Heart left ventricle (tissue), 16 donors: ENCODE measurements at regions not wholly inside any gene's neighbourhood (a gene's known extent, or its start where the extent isn't known, plus 50 kb on each side); places are given as distances from the start of the nearest gene placed in this dataset.

Experiments used
- ATAC-seq, 4 donors: fragments of 200-7000 bp; cut with Tn5 transposase; one replicate each; pipeline ENCODE4 v1.9.1; 2020 to 2022; ENCODE audit warnings: moderate library complexity in 4 of 4, mild to moderate bottlenecking in 3 of 4, moderate number of reproducible peaks in 1 of 4
- DNase-seq, 5 donors: peaks; one replicate each; pipeline ENCODE4 v3.0.0-alpha.2; 2020
- H3K27ac ChIP-seq, 12 donors: fragments of 200-600 bp; sonication (generic) in 4 of 12; one replicate each; pipeline versions ENCODE4 v1.5.0 to v1.8.0; 2016 to 2022; ENCODE audit warnings: mild to moderate bottlenecking in 2 of 12
- H3K27me3 ChIP-seq, 9 donors: fragments of 200-600 bp; sonication (generic) in 2 of 9; one replicate each; pipeline versions ENCODE4 v1.5.1 to v1.8.0; 2016 to 2022; ENCODE audit warnings: mild to moderate bottlenecking in 3 of 9
- H3K36me3 ChIP-seq, 9 donors: fragments of 200-600 bp; sonication (generic) in 2 of 9; one replicate each; pipeline versions ENCODE4 v1.5.0 to v1.8.0; 2018 to 2022; ENCODE audit warnings: mild to moderate bottlenecking in 2 of 9
- H3K4me1 ChIP-seq, 12 donors: fragments of 200-600 bp; sonication (generic) in 4 of 12; one replicate each; pipeline versions ENCODE4 v1.5.0 to v1.8.0; 2016 to 2022; ENCODE audit warnings: mild to moderate bottlenecking in 3 of 12
- H3K4me3 ChIP-seq, 12 donors: fragments of 200-600 bp; sonication (generic) in 4 of 12; one replicate each; pipeline versions ENCODE4 v1.5.0 to v1.8.0; 2017 to 2022; ENCODE audit warnings: mild to moderate bottlenecking in 9 of 12, moderate library complexity in 4 of 12
- H3K9me3 ChIP-seq, 12 donors: fragments of 200-600 bp; sonication (generic) in 4 of 12; one replicate each; pipeline versions ENCODE4 v1.5.0 to v1.8.0; 2016 to 2022; ENCODE audit warnings: mild to moderate bottlenecking in 1 of 12
- CTCF ChIP-seq, 12 donors: fragments of 200-600 bp; sonication (generic) in 4 of 12; IDR thresholded peaks; one replicate each; pipeline versions ENCODE4 v1.5.0 to v1.8.0; 2018 to 2022; ENCODE audit warnings: antibody characterized with exemption in 12 of 12, mild to moderate bottlenecking in 5 of 12
- POLR2A ChIP-seq, 2 donors: fragments of 450-650 bp; IDR thresholded peaks; one replicate each; pipeline ENCODE4 v1.6.1; 2017; ENCODE audit warnings: antibody characterized with exemption in 2 of 2, mild to moderate bottlenecking in 2 of 2, moderate library complexity in 2 of 2
- WGBS, 4 donors: extraction: QIAGEN DNeasy Blood & Tissue Kit in 2 of 4; methylation state at CpG; one replicate each; pipeline versions ENCODE4 v1.1.5 to v1.1.7; 2013 to 2018; 5-methylcytosine and 5-hydroxymethylcytosine counted together
- intact Hi-C, 10 donors: fragments of 100-400 bp; cut with DNase I; formaldehyde crosslinking; loops; one replicate each; pipeline versions ENCODE4 v1.11.1 to v1.14.2; 2022
- donor health status: ischemic (EF 13 %, LVEDD 7.1; RV severe dilation, severe dysfunction).
- donor health status: healthy with polysubstance abuse.
- donor health status: DM: no; HTN: yes; CAD: no.
- donor health status: DM: no; HTN: no; CAD: no.
- donor health status: ischemic (EF 25% LVEDD 6.9; RV normal size, moderate dysfunction).
- donor health status: ischemic (EF 25% LVEDD 5.7; RV mildly dilated, moderate dysfunction).
- donor health status: healthy.
- donor health status: DM: yes; HTN: yes; CAD: no.
- donor health status: ischemic (EF 35%, LVEDD 5.7; RV mildly dilated, moderate dysfunction).
- donor health status: nonischemic (EF 11% LVEDD 7.7; RV severe dilation, severe dysfunction).
- donor health status: DM: yes; HTN: yes; CAD: no.
- donor health status: PGD.
- donor health status: ischemic (EF 29% LVEDD 5.4; RV normal size, mild dysfunction).
- donor health status: nonischemic (EF 23%, LVEDD 6.1; RV moderate dilation, normal function).

- DNase-seq (peak; percentile 93 to 97 (median 94)), ATAC-seq (peak; percentile 7 to 19 (median 16))
- peaks cover 35 to 100% (median 98%) of the 10 kb centered on the region in 12 donors for H3K4me1 ChIP-seq
- no peaks in the 10 kb centered on the region for H3K27me3 ChIP-seq
- 12 to 20% (median 15%) methylated on average over 14 of the region's 14 CpGs for WGBS, 4 donors
- intact Hi-C loops = loop anchor here in 9 of 10 donors (1.0 to 10.0 kb wide), 10 partner anchors 65 to 463 kb away; partner anchors contain the start of gene IRF2BP2 (in 1 of the 9)
- no peak for TF ChIP-seq POLR2A (IDR thresholded peaks at IDR 0.05)
- no peak for TF ChIP-seq CTCF (IDR thresholded peaks at IDR 0.05)
- peak overlapping the region; percentile 91 to 99 (median 98) for H3K27ac ChIP-seq
- H3K36me3 ChIP-seq = no peaks in the 10 kb centered on the region
- H3K4me3 ChIP-seq = peak overlapping the region in 1 of 12 donors; percentile 13
- no peaks in the 10 kb centered on the region for H3K9me3 ChIP-seq
These were observed 55.2 kb upstream of the TARBP1 start for GRCh38 chr1:234533975-234534876.

GRCh38 chr1:234533034-234533891, 54.3 kb upstream of the TARBP1 start:
- WGBS, 4 donors = 36 to 43% (median 42%) methylated on average over 12 of the region's 12 CpGs
- peaks cover 39 to 100% (median 98%) of the 10 kb centered on the region in 12 donors for H3K4me1 ChIP-seq
- peak; percentile 21 to 64 (median 53) for ATAC-seq
- H3K9me3 ChIP-seq = no peaks in the 10 kb centered on the region
- intact Hi-C loops = loop anchor here in 9 of 10 donors (2.0 to 10.0 kb wide), 7 partner anchors 68 to 464 kb away; no protein-coding TSS in a partner anchor
- no peaks in the 10 kb centered on the region for H3K36me3 ChIP-seq
- no peak overlapping the region for H3K4me3 ChIP-seq
- DNase-seq = peak in 4 of 5 donors; percentile 51 to 75 (median 62)
- H3K27ac ChIP-seq = peak overlapping the region; percentile 91 to 99 (median 98)
- TF ChIP-seq POLR2A (IDR thresholded peaks at IDR 0.05) (no peak), CTCF (IDR thresholded peaks at IDR 0.05) (no peak)
- no peaks in the 10 kb centered on the region for H3K27me3 ChIP-seq

DNA sequence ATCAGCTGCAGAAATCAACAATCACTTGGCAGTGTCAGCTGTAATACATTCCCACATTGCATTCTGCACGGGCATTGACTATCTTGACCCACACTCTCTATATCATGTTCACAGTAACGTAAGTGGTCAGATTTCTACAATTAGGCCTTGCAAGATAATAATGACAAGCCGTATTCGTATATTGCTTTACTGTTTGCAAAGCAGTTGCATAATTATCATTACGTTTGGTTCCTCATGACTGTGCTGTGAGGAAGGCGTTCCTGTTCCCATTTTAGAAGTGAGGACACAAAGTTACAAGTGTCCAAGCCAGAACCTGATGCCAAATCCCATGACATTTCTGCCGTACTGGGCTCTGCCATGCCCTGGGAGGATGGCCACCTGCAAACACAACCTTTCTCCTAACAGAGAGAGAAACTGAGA, 53.5 kb upstream of the TARBP1 start:
- WGBS, 4 donors = 20 to 24% (median 23%) methylated on average over 7 of the region's 7 CpGs
- Histone ChIP-seq H3K27ac (peak overlapping the region; percentile 91 to 99 (median 98)), H3K4me1 (peaks cover 40 to 100% (median 96%) of the 10 kb centered on the region in 12 donors), H3K9me3 (no peaks in the 10 kb centered on the region), H3K4me3 (no peak overlapping the region), H3K27me3 (no peaks in the 10 kb centered on the region), H3K36me3 (no peaks in the 10 kb centered on the region)
- no peak for TF ChIP-seq POLR2A (IDR thresholded peaks at IDR 0.05)
- no peak for TF ChIP-seq CTCF (IDR thresholded peaks at IDR 0.05)
- ATAC-seq (peak; percentile 71 to 81 (median 78)), DNase-seq (peak in 4 of 5 donors; percentile 65 to 75 (median 71))
- intact Hi-C loops = loop anchor here in 9 of 10 donors (1.0 to 10.0 kb wide), 8 partner anchors 67 to 465 kb away; no protein-coding TSS in a partner anchor
